ENCODE measurements at regions not wholly inside any gene's neighbourhood (a gene's known extent, or its start where the extent isn't known, plus 50 kb on each side); places are given as distances from the start of the nearest gene placed in this dataset.
"Not testable (repeated sequence)": the region's sequence is repeated elsewhere in the genome, so short reads cannot be mapped to it uniquely, and the experiment has no call there.

DNA sequence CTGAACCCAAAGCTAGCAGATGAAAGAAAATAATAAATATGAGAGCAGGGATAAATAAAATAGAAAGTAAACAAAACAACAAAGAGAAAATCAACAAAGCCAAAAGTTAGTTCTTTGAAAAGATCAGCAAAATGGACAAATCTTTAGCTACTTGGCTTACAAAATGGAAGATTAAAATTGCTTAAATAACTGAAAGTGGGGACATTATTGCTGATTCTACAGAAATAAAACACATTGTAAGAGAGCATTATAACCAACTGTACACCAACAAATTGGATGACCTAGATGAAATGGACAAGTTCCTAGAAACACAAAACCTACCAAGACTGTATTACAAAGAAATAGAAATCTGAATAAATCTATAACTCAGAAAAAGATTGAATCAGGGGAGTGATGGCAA, 238.3 kb upstream of the C1orf87 start:
- DNase-seq, result no peak

GRCh38 chr1:60299581-60299980, 226.0 kb upstream of the C1orf87 start:
- no peak for DNase-seq

- DNase-seq, result no peak
These were observed 224.7 kb upstream of the C1orf87 start for GRCh38 chr1:60298290-60298689.

GRCh38 chr1:60296794-60297193, 223.2 kb upstream of the C1orf87 start:
- no peak for DNase-seq

- no peak for DNase-seq
These were observed 218.6 kb upstream of the C1orf87 start for GRCh38 chr1:60292140-60292539.

DNA sequence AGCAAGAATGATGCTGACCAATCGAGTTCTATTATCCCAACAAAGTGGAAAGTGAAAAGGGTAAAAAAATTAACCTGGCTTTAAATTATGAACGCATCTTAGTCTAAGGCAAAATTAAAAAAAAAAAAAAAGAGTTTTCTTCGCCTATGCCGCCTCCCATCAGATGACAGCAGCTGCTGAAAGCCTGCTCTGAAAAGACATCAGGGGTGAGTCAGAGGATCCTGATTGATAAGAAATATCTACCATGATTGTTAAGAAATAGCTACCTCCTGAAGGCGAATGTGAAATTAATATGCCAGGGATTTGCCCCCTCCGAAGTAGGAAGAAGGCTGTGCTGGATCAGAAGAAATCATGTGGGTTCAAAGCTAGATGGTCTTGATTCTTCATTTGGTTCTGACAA, 216.8 kb upstream of the C1orf87 start:
- no peak for DNase-seq

- DNase-seq, result no peak
These were observed 214.0 kb upstream of the C1orf87 start for GRCh38 chr1:60287536-60287935.

DNA sequence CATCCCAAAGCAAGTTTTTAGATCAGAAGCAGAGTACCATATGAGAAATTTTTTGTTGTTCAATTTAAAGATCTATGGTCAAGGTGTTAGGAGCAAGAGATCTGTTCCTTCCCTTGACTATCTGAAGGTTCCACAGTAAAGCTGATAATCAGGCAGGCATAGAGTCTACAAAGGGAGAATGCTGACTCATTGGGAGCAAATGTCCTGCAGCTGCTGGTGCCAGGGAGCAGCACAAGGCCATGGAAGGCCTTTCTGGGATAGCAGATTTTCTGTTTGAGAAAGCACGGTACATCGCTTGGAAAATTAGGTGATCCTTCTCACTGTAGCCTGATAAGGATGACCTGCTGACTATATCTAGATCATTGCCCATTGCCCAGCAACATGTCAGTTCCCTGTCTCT, 210.1 kb upstream of the C1orf87 start:
- peak; percentile 12 for DNase-seq

- DNase-seq, result peak; percentile 87
These were observed 207.9 kb upstream of the C1orf87 start for GRCh38 chr1:60281360-60281932.

DNA sequence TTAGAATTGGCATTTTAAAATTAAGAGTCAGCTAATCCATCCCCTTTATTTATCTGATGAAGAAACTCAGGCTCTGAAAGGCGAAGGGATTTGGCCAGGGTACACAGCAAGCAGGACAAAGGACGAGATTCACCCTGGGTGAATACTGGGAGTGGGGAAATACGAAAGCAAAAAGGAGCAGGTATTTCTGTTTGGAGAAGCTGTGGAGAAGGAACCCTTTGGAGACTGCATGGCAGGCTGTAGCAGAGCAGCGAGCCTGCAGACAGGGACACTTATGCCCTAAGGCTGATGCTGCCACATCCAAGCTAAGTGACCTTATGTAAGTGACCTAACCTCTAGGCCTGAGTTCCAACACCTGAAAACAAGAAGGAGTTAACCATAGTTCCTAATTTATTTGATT, 207.2 kb upstream of the C1orf87 start:
- DNase-seq, result no peak

DNA sequence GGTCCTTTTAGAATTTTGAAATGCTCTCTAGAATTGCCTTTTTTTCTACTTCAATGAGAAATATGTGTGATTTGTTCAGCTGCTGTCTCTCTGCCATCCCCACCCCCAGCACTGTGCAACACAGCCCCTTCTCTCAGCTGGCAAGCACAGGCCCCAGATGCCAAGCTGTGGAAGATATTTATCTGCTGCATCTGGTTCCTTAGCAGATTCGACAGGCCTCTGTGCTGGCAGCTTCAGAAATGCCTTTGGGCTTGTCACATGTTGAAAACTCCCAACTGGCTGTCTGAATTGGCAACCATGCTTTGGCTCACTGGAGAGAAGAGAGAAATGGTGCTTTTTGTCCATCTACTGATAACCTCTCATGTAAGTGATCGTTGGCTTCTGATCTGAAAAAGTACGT, 206.7 kb upstream of the C1orf87 start:
- DNase-seq, result peak; percentile 49

DNA sequence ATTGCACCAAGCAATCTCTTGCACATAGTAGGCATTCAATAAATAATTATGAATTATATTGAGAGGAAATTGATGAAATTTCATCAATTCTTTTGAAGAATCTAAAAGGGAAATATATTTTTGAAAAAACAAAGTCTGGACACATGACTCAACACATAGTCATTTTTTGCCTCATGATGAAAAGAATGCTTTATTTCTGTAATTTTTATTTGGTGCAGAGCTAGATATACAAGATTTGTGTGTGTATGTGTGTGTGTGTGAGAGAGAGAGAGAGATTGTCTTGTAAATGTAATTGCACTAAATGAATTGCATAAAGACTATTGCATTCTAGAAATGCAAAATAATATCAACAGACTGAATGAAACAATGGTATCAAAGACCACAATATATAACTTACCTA, 206.2 kb upstream of the C1orf87 start:
- DNase-seq, result peak; percentile 67

GRCh38 chr1:60277269-60277668, 203.7 kb upstream of the C1orf87 start:
- DNase-seq, result no peak

DNA sequence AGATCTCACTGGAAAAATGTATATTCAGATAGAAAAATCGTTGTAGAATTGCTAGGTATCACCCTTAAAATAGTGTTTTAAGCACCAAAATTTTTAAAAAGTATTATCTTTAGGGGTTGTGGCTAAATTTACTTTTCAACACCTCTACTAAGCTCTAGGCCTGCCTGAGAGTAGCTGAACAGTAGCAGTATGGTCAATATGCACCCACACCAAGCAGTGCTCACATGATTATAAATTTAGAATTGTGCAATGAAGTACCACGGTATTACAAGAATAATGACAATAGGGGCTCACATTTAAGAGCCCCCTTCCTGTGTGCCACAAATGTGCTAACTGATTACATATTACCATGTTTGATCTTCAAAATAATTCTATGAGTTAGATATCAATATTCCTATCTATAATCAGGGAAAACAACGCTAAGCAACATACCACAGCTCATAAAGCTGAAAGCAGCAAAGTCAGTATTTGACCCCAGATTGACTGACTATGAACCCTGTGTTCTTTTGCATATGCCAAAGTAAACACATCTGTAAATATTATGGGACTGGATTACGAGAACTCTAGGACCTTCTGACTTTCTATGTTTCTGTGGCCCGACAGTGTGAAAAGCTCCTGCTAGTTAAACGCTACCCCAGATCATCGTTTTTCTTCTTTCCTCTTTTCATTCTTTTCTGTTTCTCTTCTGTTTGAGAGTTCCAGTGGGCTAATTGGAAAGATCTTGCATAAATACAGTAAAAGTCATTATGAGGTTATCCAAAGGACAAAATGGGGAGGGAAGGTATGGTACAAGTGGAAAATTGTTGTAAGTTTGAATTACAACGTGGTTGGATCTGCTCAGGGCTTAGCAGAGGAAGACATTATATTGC, 201.1 kb upstream of the C1orf87 start:
- no peak for DNase-seq

- DNase-seq, result peak; percentile 11
These were observed 199.6 kb upstream of the C1orf87 start for GRCh38 chr1:60273185-60273584.

GRCh38 chr1:60271041-60271440, 197.5 kb upstream of the C1orf87 start:
- DNase-seq, result no peak

DNA sequence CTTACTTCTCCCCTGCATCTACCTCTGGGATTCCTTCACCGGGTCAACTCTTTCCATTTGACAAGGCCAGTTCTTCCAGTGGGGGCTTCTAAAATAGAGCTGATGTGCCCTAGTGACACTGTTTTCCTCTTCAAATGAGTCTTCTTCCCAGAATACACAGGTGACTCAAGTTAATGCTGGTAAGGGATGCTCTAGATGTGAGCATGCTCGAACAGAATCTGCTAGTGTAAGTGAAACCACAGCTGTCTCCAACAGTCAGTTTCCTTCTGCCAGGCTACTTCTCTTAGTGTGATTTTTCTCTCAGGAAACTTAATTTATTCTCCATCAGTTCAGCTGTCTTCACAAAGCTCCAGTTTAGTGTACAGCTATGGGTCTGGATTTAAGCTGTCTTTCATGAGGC, 194.9 kb upstream of the C1orf87 start:
- no peak for DNase-seq

DNA sequence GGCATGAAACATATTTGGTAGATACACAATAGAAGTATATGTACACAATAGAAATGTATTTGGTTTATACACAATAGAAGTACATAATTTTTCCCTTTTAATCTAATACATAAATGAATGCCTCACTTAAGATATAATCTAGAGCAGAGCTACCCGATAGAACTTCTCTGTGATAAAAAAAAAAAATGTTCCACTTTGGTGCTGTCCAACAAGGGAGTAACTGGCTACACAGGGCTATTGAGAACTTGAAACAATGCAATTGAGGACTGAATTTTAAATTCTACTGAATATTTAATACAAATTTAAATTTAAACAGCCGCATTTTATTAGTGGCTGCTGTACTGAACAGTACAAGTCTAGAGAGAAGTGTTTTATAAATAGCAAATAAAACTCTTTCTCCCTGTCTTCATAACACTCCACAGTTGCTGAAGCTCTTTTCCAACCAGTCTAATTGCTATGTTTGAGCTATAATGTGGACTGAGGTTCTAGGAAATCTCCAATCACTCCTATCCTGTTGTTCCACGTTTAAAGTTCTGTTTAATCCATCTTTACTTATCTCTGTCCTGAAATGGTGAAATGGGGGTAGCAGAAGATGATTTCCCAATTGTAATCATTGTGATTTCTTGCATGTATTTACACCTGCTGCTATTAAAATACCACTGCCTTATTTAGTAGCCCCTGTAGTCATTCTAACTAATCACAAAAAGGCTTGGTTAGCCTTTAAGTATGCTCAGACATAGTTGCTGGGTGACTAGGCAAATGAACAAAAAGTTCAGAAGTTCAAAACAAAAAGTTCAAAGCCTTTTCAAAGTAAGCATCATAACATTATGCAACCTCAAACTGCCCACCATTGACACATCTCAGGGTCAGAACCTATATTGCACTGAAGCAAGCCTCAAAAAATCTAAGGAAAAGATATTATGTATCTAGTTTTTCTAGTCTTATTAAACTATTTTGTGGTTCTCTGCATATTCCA, 192.3 kb upstream of the C1orf87 start:
- DNase-seq, result peak; percentile 62

- no peak for DNase-seq
These were observed 189.1 kb upstream of the C1orf87 start for GRCh38 chr1:60262701-60263100.

DNA sequence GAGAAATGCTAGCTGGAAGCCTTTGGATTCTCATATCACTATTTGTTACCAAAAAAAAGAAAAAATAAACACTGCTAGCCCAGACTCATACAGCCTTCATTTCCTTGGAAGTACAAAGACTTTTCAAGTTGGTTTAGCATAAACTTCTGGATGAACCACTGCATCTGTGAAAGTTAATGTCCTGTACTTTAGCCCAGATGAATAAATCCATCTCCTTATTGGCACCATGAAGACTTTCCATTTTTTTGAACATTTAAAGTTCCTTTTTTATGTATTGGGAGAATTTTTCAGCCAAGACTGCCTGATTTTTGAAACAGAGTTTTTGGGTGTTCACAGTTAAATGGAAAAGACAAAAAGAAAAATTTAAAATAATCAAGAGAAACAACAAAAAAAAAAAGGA, 184.0 kb upstream of the C1orf87 start:
- DNase-seq, result no peak

- DNase-seq, result peak; percentile 36
These were observed 182.0 kb upstream of the C1orf87 start for GRCh38 chr1:60255565-60255964.

- no peak for DNase-seq
These were observed 177.9 kb upstream of the C1orf87 start for GRCh38 chr1:60251426-60251825.

DNA sequence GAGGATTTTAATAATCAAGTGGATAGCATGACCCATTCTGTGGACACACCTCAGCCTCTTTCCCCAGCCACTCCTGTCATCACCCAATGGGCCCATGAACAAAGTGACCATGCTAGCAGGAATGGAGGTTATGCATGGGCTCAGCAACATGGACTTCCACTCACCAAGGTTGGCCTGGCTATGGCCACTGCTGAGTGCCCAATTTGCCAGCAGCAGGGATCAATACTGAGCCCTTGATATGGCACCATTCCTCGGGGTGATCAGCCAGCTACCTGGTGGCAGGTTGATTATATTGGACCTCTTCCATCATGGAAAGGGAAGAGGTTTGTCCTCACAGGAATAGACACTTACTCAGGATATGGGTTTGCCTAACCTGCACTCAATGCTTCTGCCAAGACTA, 173.9 kb upstream of the C1orf87 start:
- DNase-seq, result not testable (repeated sequence)
